Fibroblast of peridontal ligament (primary cell): ENCODE measurements at regions not wholly inside any gene's neighbourhood (a gene's known extent, or its start where the extent isn't known, plus 50 kb on each side); places are given as distances from the start of the nearest gene placed in this dataset.

Experiments used
- DNase-seq: peaks from one replicate; pipeline ENCODE4 v3.0.0-alpha.2; 2010; ENCODE audit errors: extremely low read depth

DNA sequence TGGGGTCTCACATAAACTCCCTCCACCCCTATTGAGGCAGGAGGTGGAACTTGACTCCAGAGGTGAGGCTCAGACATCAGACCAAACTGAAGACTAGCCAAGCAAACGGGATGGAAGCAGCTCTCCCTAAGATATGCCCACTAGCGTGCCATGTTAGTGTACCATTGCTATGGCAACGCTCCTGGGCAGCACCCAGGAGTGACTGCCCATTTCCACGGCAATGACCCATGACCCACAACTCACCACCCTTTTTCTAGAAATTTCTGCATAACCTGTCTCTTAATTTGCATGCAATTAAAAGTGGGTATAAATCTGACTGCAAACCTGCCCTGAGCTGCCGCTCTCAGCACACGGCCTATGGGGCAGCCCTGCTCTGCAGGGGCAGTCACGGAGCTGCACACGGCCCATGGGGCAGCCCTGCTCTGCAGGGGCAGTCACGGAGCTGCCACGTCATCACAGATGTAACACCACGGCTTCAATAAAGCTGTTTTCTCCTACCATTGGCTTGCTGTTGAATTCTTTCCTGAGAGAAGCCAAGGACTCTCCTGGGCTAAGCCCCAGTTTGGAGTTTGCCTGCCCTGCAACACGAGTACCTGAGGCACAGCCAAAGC lies 164.3 kb downstream of the RBFOX3 start:
- no peak for DNase-seq

DNA sequence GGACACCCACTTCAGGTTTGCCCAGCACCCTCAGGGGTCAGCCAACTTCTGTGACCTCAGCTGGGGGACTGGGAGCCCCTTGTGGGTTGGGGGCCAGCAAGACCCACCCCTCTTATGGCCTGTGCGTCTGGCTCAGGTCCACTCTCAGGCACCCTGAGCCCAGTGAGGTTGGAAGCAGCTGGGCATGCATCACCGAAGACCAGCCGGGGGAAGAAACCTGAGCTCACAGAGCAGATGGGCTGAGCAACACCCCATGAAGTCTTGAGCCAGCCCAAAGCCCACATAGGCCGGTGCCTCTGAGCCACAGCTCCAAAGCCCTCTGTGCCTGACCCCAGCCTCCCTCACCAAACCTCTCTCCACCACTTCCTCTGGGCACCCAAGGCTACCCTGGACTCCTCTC lies 166.7 kb downstream of the RBFOX3 start:
- DNase-seq = no peak

DNA sequence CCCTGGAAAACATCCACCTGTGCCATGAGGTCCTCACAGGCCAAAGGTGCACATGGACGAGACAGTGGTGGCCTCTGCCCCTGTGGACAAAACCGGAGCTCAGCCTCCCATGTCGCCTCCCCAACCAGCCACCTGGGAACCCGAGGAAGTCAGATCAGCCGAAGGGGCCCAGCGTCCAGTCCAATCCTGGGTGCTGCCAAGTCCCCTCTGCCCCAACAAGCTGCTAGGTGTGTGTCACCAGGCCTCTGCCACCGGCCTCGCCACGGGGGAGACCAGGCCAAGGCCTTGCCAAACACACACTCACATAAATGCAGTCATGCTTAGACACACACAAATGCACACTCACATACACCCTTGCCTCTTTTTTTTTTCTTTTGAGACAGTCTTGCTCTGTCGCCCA lies 167.8 kb downstream of the RBFOX3 start:
- DNase-seq = no peak

DNA sequence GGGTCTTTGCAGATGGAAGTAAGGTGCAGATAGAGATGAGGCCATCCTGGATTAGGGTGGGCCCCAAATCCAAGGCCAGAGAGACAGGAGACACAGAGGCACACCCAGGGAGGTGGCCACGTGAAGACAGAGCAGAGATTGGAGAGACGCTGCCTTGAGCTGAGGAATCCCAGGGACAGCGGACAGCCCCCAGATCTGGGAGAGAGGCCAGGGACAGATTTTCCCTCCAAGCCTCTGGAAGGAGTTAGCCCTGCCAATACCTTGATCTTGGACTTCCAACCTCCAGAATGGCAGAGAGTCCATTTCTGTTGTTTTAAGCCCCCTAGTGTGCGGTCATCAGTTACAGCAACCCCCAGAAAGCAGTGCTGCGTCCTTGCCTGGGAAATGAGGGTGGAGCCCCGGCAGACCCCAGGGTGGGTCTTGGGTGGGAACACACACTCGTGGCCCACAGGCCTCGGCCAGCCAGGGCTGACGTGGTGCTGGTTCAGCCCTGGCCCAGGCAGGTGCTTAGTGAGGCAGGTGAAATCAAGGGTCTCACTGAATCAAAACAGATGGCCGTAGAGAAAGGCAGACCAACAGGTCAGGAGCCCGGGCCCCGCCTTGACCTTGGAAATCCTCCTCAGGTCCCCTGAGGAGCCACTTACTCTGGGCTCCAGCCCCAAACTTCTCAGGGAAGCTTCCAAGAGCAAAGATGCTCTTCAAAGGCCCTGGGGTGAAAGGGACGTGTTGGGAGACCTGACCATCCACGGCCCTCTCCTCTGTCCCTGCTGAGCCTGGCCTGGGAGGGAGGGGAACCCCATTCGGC lies 169.3 kb downstream of the RBFOX3 start:
- DNase-seq = no peak

DNA sequence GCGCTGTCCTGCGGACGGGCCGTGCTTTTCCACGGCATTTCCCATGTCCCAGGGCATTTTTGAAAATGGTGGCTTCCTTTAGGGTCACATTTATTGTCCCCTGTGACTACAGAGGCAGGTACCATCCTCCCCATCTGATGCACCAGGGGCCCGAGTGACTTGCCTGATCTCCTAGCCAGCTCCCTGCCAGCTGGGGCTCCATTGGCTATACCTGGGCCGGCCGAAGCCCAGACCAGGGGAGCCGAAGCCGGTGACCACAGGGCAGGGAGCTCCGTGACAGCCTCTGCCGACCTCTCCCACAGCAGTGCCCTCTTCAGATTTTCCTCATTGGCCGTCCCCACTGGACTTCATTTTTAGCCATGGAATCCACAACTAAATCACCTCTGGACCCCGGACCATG lies 170.6 kb downstream of the RBFOX3 start:
- DNase-seq = no peak

DNA sequence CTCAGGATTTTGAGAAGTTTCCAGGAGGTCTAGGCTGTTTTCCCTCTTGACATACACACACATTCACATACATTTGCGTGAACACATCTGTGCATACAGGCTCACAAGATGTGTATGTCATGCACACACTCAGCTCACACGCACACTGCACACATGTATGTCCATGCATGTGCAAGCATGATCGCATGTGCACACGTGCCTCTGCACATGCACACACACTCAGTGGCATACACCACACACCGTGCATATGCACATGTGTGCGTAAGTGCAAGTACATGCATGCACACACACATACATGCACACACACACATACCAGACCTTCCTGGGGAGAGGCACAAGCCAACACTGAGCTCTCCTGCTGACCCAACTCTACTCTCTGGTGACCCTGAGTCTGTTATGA lies 171.4 kb downstream of the RBFOX3 start:
- DNase-seq = no peak

DNA sequence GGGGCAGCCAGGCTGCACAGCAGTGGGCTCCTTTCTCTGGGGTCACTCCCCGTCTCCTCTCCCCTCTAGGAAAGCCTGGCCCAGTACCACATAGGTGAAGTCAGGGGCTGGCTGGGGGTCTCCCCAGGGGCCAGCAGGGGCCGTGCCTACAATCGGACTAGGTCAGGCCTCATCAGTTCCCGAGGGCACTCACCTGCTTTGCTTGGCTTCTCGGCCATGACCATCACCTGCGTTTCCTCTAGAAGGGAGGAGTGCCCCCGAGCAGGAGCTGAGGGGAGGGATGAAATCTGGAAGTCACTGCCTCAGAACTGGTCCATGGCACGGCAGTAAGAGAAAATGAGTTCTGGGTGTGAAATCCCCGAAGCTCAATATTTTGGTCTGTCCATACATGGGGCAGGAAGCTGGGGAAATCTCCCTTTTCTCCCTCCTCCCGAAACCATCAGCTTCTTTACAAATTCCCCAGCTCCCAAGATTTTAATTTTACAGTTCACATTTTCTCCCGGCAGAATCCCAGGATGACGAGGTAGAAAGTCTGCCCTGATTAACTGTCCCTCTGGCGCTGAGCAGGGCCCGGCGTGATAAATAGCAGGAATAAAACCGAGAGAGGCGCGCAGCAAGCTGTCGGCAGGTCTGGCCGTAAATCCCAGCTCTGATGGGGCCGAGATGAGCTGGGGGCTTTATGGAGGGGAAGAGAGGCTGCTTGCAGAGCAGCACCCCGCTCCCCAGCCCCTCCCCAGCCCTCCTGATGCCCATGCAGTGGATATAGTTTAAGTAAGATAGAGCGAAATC lies 172.1 kb downstream of the RBFOX3 start:
- DNase-seq = no peak

DNA sequence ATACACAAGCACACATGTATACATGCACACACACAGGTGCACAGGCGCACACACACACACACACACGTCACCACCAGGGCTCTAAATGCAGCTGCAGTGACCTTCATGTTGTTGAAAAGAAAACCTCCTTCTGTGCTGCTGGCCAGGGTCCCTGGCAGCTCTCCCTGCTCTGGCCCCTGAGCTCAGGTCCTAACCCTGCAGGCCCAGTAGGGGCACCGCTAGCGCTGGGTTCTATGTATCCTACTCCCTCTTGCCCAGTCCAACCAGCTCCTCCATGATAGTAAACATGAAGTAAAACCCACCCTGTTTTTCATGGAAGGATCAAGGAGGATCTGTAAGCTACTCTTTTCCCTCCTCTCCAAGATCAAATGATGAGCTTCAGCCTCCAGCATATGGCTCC lies 172.8 kb downstream of the RBFOX3 start:
- DNase-seq = no peak

DNA sequence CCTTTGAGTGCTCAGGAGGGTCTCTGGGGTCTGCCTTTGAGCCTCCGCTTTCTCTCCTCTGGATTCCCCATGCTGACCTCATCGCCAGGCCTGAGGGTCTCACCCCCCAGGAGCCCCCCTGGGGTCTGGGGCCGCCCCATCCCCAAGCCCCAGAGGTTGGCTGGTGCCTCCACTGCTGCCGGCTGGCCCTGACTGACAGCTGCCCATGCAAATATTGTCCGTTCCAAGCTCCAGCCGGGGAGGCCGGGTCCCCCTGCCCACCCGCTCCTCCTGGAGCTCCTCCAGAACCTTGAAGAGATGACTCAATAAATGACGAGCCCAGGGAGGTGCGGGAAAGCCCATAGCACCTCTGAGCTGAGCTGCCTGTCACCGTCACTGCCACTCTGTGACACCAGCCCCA lies 173.8 kb downstream of the RBFOX3 start:
- no peak for DNase-seq

DNA sequence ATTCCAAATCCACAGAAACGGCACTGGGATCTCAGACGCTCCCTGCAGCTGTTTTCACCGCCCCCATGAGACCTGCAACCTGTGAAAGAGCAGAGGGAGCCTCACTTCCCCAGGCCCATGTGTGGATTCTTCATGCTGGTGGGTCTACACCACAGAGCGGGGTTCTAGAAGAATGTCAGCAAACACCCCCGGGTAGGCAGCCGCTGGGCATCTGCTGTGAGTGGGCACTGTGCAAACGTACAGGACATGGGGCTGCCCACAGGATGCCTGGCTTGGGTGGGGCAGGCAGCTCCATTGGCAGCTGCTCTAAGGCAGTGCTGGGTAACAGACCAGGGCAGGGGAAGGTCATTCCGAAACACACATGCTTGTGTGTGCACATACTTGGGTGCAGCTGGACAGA lies 174.9 kb downstream of the RBFOX3 start:
- DNase-seq = no peak

DNA sequence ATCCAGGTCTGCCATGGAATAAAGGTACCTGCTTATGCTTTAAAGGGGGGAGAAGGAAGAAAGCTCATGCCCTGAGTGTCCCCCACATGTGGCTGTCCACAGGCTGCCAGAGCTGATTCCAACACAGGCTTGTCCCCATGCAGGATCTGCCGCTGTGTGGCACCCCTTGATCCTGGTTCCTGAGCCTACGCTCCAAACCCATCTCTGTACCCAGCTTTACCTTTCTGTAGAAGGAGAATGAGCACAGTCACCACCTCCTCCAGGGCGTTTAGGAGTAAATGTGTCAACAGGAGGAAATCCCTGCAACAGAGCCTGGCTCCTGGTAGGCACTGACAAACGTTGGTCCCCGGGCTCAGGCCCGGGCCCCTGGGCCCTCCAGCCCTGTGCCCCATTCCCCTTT lies 175.6 kb downstream of the RBFOX3 start:
- DNase-seq = no peak

DNA sequence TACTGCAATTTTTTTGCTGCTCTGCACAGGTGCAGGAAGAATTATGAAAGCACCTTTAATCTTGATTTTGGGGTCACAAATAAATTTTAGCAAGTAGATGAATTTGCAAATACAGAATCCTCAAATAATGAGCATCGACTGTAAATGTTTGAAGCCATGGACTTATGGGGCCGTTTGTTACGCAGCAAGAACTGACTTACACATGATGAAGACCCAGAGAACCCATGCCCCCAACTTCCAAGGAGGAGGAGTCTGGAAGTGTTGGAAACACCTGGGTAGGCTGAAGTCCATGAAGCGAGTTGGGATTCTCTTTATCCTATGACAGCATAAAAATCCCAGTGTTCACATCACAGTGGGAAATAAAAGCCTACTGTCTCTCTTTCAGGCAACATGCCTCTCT lies 176.6 kb downstream of the RBFOX3 start:
- no peak for DNase-seq

DNA sequence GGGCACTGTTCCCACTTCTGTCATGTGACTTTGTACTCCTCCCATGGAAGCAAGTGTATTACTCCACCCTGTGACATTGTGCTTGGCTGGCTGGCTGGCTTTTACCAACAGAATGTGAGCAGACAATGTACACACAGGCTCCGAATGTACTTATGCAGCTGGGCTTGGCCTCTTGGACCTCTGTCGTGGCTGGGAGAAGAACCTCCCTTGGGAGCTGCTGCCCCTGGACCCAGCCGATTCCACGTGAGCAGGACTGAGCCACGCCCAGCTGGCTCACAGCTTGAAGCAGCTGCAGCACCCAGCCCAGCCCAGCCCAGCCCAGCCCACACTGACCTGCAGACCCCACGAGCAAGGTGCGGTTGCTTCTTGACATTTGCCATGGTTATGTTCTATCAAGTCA lies 177.5 kb downstream of the RBFOX3 start:
- DNase-seq = no peak

DNA sequence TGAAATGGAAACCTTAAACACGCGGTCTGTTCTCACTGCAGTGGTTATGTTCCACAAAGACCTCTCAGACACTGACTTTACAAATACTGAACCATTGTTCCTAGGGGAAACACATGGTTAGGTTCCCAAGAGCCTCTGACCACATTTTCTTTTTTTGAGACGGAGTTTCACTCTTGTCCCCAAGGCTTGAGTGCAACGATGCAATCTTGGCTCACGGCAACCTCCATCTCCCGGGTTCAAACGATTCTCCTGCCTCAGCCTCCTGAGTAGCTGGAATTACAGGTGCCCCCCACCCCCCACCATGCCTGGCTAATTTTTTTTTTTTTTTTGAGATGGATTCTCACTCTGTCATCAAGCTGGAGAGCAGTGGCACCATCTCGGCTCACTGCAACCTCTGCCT lies 179.7 kb downstream of the RBFOX3 start:
- no peak for DNase-seq

DNA sequence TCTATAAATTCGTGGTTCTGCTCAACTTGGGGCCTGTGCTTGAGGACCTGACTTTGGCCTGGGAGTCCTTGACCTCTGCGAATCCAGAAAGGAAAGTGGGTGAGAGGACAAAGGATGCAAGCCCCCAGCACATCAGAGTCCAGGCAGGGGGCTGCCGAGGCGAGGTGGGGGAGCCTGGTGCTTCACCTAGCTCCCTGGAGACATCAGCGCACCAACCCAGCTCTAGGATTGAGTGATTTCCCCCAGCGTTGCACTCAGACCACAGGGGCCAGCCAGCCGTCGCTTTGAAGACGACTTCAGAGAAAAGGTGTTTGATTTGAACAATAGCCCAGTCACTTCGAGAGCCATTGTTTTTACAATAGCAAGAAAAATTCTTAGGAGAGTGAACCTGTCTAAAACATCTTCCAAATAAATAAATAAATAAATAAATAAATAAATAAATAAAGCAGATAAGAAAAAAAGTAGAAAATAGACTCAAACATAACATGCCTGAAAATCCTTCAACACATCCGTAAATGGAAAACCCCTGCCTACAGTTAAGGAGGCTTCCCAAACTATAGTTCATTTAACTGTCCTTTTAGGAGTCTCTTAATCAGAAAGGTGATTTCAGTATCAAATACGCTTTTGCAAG lies 180.9 kb downstream of the RBFOX3 start:
- no peak for DNase-seq

DNA sequence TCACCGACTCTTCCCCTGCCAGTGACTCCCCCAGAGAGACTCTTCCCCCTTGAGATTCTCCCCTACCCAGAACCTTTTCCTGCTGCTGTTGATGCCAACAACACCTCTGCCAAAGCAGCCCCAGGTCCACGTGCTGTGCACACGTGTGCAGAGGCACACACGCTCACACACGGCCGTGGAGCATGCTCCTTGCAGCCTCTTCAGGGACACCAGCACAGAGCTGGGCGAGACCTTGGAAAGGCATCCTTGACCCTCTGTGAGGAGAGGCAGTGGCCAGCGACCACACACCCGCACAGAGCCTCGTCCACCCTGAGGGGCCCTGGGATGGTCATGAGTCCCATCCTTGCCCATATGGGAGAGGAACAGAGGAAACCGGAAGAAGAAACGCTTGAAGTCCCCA lies 181.9 kb downstream of the RBFOX3 start:
- no peak for DNase-seq

DNA sequence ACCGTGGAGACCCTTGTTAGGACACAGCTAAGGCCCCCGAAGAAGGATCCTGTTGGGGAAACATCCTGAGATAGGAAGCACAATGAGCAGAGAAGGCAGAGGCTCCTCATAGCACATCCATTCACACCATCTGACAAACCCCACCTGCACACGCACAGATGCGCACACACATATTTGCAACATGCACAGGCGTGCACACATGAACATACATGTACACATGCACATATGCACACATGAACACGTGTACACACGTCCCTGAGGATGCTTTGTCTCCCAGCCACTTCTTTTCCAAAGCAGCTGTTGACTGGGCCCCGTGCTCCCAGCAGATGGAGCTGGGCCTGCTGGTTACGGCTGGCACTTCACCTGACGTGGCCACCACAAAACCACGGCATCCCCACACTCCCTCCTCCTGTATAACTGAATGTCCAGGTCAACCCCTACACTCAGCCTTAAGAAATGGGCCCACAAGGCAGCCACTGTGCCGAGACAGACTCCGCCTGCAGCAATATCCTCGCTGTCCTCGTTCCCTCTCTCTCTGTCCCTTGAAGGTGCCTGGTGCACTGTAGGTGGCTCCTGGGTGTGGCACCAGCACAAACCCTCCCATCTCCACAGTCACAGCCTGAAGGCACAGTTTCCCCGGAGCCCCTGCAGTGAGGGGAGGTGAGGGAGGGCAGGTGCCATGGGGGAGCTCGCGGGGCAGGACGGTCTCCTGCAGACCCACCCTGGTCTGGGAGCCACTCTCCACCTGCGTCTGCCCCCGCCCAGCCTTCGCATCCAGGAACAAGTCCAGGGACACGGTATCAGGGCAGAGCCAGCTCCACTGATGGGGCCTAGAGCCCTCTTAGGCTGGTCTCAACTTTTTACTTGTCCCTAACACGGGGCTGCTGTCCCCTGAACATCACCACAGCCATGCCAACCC lies 183.0 kb downstream of the RBFOX3 start:
- no peak for DNase-seq

DNA sequence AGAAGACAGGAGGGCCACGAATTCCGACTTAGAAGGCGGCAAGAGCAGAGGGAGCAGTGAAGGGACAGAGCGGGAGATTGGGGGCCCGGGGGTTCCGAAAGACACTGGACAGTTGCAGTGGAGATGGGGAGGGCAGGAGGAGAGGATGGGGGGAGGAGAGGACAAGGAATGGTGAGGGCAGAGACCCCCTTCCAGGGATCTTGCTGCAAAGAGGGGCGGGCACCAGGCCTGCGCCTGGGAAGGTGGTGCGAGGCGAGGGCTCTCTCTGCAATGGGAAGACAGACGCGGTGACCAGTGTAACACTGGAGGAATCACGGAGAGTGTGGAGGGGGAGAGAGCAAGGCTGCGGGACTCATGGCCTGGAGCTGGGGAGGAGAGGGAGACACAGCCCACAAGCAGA lies 185.2 kb downstream of the RBFOX3 start:
- no peak for DNase-seq

DNA sequence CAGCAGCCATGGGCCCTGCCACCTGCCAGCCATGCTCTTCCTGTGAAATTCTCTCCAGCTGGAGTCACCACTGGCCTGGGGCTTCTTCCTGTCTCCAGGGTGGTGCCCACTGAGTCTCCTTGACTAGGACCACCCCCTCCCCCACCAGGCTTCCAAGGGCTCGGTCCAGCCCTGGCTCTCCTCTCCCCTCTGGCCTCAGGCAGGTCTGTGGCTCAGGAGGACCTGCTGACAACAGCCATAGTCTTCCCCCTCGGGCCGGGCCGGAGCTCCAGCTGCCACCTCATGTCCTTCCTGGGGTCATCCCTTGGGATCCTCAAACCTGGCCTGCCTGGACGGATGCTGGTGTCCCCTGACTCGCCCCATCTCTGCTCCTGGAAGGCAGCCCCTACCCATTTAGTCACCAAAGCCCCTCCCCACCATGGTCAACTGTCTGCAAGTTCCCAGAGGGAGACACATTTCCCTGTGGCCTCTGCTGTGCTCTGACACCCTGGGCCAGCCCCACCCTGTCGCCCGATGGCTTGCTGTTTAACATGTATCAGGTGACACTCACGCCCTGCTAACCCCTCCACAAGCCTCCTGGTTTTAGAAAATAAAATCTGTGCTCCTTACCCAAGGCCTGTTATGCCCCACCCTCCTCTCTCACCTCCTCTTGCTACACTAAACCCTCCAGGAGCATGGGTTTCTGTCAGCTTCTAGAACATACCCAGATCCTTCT lies 186.2 kb downstream of the RBFOX3 start:
- no peak for DNase-seq

DNA sequence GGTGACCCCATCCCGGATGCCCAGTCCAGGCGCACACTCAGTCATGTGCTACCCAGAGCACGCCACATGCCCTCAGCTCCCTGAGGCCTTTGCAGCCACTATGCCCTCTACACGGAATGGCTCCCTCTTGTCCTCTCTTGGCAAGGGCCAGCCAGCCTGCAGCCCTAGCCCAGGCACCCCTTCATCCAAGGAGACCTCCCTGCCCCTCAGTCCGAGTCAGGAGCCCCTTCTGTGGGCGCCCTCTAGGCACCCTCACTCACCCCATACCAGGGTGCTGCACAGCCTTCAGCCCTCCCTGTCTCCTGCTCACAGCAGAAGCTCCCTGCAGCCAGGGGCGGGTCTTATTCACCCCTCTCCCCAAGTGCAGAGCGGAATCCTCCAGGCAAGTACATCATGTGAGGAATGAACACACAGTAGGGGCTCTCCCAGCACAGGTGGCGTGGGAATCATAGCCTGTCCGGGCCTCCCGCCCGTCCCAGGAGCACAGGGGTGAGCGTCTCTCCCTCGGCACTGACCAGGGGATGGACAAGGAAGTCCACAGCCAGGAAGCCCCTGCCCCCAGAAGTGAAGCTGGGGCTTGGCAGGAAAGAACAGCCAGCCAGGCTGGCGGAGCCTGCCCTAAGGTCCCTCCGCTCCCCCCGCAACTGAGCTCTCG lies 186.9 kb downstream of the RBFOX3 start:
- no peak for DNase-seq
